Mucosa of rectum (tissue), 2 donors: ENCODE measurements at regions not wholly inside any gene's neighbourhood (a gene's known extent, or its start where the extent isn't known, plus 50 kb on each side); places are given as distances from the start of the nearest gene placed in this dataset.

Experiments
- H3K27ac ChIP-seq, 2 donors: one replicate each; pipeline ENCODE4 v1.7.0; 2013; ENCODE audit warnings: inconsistent platforms in 2 of 2, low read depth in 2 of 2, low read length in 2 of 2
- H3K27me3 ChIP-seq, 2 donors: one replicate each; pipeline ENCODE4 v1.7.0; 2013; ENCODE audit warnings: low read length in 2 of 2; ENCODE audit not compliant: control insufficient read depth in 2 of 2, insufficient read depth in 2 of 2
- H3K36me3 ChIP-seq, 2 donors: one replicate each; pipeline ENCODE4 v1.7.0; 2013; ENCODE audit warnings: low read length in 2 of 2; ENCODE audit not compliant: control insufficient read depth in 2 of 2, insufficient read depth in 2 of 2
- H3K4me1 ChIP-seq, 2 donors: one replicate each; pipeline ENCODE4 v1.7.0; 2013; ENCODE audit warnings: low read length in 2 of 2, mild to moderate bottlenecking in 1 of 2; ENCODE audit not compliant: control insufficient read depth in 2 of 2, insufficient read depth in 2 of 2
- H3K4me3 ChIP-seq, 2 donors: one replicate each; pipeline ENCODE4 v1.7.0; 2013; ENCODE audit warnings: low read length in 2 of 2
- H3K9ac ChIP-seq, 2 donors: one replicate each; pipeline ENCODE4 v1.7.0; 2013; ENCODE audit warnings: low read length in 2 of 2, low read depth in 1 of 2, mild to moderate bottlenecking in 1 of 2
- H3K9me3 ChIP-seq, 2 donors: one replicate each; pipeline ENCODE4 v1.7.0; 2013; ENCODE audit warnings: low read length in 2 of 2; ENCODE audit not compliant: control insufficient read depth in 2 of 2
- donor health status: healthy.
- donor health status: Normal muscosa, but diverticular disease.

GRCh38 chr2:185347445-185347844 is 391.2 kb upstream of the FSIP2 start:
- Histone ChIP-seq H3K27me3 (no peaks in the 10 kb centered on the region), H3K4me1 (no peaks in the 10 kb centered on the region), H3K9me3 (no peaks in the 10 kb centered on the region), H3K36me3 (no peaks in the 10 kb centered on the region), H3K9ac (no peak overlapping the region), H3K4me3 (no peak overlapping the region), H3K27ac (no peak overlapping the region)

- Histone ChIP-seq H3K9ac (no peak overlapping the region), H3K27me3 (no peaks in the 10 kb centered on the region), H3K36me3 (no peaks in the 10 kb centered on the region), H3K27ac (no peak overlapping the region), H3K9me3 (no peaks in the 10 kb centered on the region), H3K4me3 (no peak overlapping the region), H3K4me1 (no peaks in the 10 kb centered on the region)
Observed at GRCh38 chr2:185360776-185361175, 377.8 kb upstream of the FSIP2 start.

GRCh38 chr2:185372188-185372587 is 366.4 kb upstream of the FSIP2 start:
- H3K4me1 ChIP-seq = peaks cover 0 to 4% of the 10 kb centered on the region in 2 donors
- no peak overlapping the region for H3K9ac ChIP-seq
- no peak overlapping the region for H3K4me3 ChIP-seq
- no peak overlapping the region for H3K27ac ChIP-seq
- no peaks in the 10 kb centered on the region for H3K36me3 ChIP-seq
- no peaks in the 10 kb centered on the region for H3K9me3 ChIP-seq
- H3K27me3 ChIP-seq = no peaks in the 10 kb centered on the region

- Histone ChIP-seq H3K9me3 (no peaks in the 10 kb centered on the region), H3K4me3 (no peak overlapping the region), H3K9ac (no peak overlapping the region), H3K27me3 (no peaks in the 10 kb centered on the region), H3K4me1 (peaks cover 0 to 4% of the 10 kb centered on the region in 2 donors), H3K36me3 (no peaks in the 10 kb centered on the region), H3K27ac (no peak overlapping the region)
Observed at GRCh38 chr2:185373229-185373628, 365.4 kb upstream of the FSIP2 start.

- H3K27ac ChIP-seq = no peak overlapping the region
- H3K9ac ChIP-seq = no peak overlapping the region
- H3K4me1 ChIP-seq = peaks cover 0 to 4% of the 10 kb centered on the region in 2 donors
- H3K27me3 ChIP-seq = no peaks in the 10 kb centered on the region
- H3K36me3 ChIP-seq = no peaks in the 10 kb centered on the region
- no peak overlapping the region for H3K4me3 ChIP-seq
- H3K9me3 ChIP-seq = no peaks in the 10 kb centered on the region
Observed at GRCh38 chr2:185374878-185375277, 363.7 kb upstream of the FSIP2 start.

GRCh38 chr2:185375731-185376130 is 362.9 kb upstream of the FSIP2 start:
- Histone ChIP-seq H3K27me3 (no peaks in the 10 kb centered on the region), H3K4me3 (no peak overlapping the region), H3K27ac (no peak overlapping the region), H3K4me1 (peaks cover 0 to 4% of the 10 kb centered on the region in 2 donors), H3K36me3 (no peaks in the 10 kb centered on the region), H3K9me3 (no peaks in the 10 kb centered on the region), H3K9ac (no peak overlapping the region)

GRCh38 chr2:185381631-185382030 is 357.0 kb upstream of the FSIP2 start:
- H3K9me3 ChIP-seq = no peaks in the 10 kb centered on the region
- H3K4me3 ChIP-seq = no peak overlapping the region
- no peak overlapping the region for H3K27ac ChIP-seq
- H3K36me3 ChIP-seq = no peaks in the 10 kb centered on the region
- H3K4me1 ChIP-seq = no peaks in the 10 kb centered on the region
- no peaks in the 10 kb centered on the region for H3K27me3 ChIP-seq
- H3K9ac ChIP-seq = no peak overlapping the region

GRCh38 chr2:185384822-185385560 is 353.6 kb upstream of the FSIP2 start:
- Histone ChIP-seq H3K4me1 (no peaks in the 10 kb centered on the region), H3K27ac (no peak overlapping the region), H3K9ac (no peak overlapping the region), H3K9me3 (no peaks in the 10 kb centered on the region), H3K36me3 (no peaks in the 10 kb centered on the region), H3K4me3 (no peak overlapping the region), H3K27me3 (no peaks in the 10 kb centered on the region)

GRCh38 chr2:185388226-185388625 is 350.4 kb upstream of the FSIP2 start:
- Histone ChIP-seq H3K4me3 (no peak overlapping the region), H3K9me3 (no peaks in the 10 kb centered on the region), H3K4me1 (no peaks in the 10 kb centered on the region), H3K27ac (no peak overlapping the region), H3K36me3 (no peaks in the 10 kb centered on the region), H3K9ac (no peak overlapping the region), H3K27me3 (no peaks in the 10 kb centered on the region)

GRCh38 chr2:185391543-185391942 is 347.1 kb upstream of the FSIP2 start:
- H3K4me1 ChIP-seq = no peaks in the 10 kb centered on the region
- H3K4me3 ChIP-seq = no peak overlapping the region
- H3K9me3 ChIP-seq = no peaks in the 10 kb centered on the region
- H3K36me3 ChIP-seq = no peaks in the 10 kb centered on the region
- no peak overlapping the region for H3K27ac ChIP-seq
- H3K27me3 ChIP-seq = no peaks in the 10 kb centered on the region
- no peak overlapping the region for H3K9ac ChIP-seq
